HG03095 (cell line): ENCODE measurements at regions not wholly inside any gene's neighbourhood (a gene's known extent, or its start where the extent isn't known, plus 50 kb on each side); places are given as distances from the start of the nearest gene placed in this dataset.

Experiments used
- ATAC-seq: cut with Tn5 transposase; IDR thresholded peaks from one replicate; pipeline ENCODE4 v1.9.1; 2021; ENCODE audit warnings: moderate library complexity; ENCODE audit not compliant: unreplicated experiment

- no peak for ATAC-seq
Measured at GRCh38 chr7:115883629-115884028, 146.9 kb downstream of the TFEC start.

- ATAC-seq = no peak
Measured at GRCh38 chr7:115881476-115881875, 149.1 kb downstream of the TFEC start.

- no peak for ATAC-seq
Measured at GRCh38 chr7:115879171-115879570, 151.4 kb downstream of the TFEC start.

- no peak for ATAC-seq
Measured at GRCh38 chr7:115869801-115870200, 160.8 kb downstream of the TFEC start.

- ATAC-seq = no peak
Measured at GRCh38 chr7:115869190-115869589, 161.4 kb downstream of the TFEC start.

- no peak for ATAC-seq
Measured at GRCh38 chr7:115868369-115868768, 162.2 kb downstream of the TFEC start.

GRCh38 chr7:115864082-115864481 is 166.5 kb downstream of the TFEC start:
- no peak for ATAC-seq

GRCh38 chr7:115851291-115851690 is 179.3 kb downstream of the TFEC start:
- ATAC-seq = no peak

GRCh38 chr7:115850774-115851173 is 179.8 kb downstream of the TFEC start:
- no peak for ATAC-seq

GRCh38 chr7:115844857-115845256 is 185.7 kb downstream of the TFEC start:
- ATAC-seq = no peak

GRCh38 chr7:115840702-115841101 is 189.9 kb downstream of the TFEC start:
- ATAC-seq = no peak

- ATAC-seq = no peak
Measured at GRCh38 chr7:115838829-115839228, 191.7 kb downstream of the TFEC start.

- ATAC-seq = no peak
Measured at GRCh38 chr7:115831371-115831770, 199.2 kb downstream of the TFEC start.

- no peak for ATAC-seq
Measured at GRCh38 chr7:115827305-115828045, 203.1 kb downstream of the TFEC start.

GRCh38 chr7:115825456-115826115 is 205.0 kb downstream of the TFEC start:
- ATAC-seq = no peak

GRCh38 chr7:115822801-115823200 is 207.8 kb downstream of the TFEC start:
- no peak for ATAC-seq

GRCh38 chr7:115822380-115822779 is 208.2 kb downstream of the TFEC start:
- ATAC-seq = no peak

GRCh38 chr7:115816318-115816974 is 214.1 kb downstream of the TFEC start:
- no peak for ATAC-seq

- ATAC-seq = no peak
Measured at GRCh38 chr7:115812794-115813193, 217.8 kb downstream of the TFEC start.

GRCh38 chr7:115805458-115805857 is 225.1 kb downstream of the TFEC start:
- ATAC-seq = no peak

- no peak for ATAC-seq
Measured at GRCh38 chr7:115802415-115802814, 228.1 kb downstream of the TFEC start.

- no peak for ATAC-seq
Measured at GRCh38 chr7:115799430-115799829, 231.1 kb downstream of the TFEC start.
